ENCODE measurements at regions not wholly inside any gene's neighbourhood (a gene's known extent, or its start where the extent isn't known, plus 50 kb on each side); places are given as distances from the start of the nearest gene placed in this dataset.

- no peaks in the 10 kb centered on the region for H3K27me3 ChIP-seq
- WGBS, 2 donors, result 77 to 79% methylated on average over 2 of the region's 2 CpGs
- no peaks in the 10 kb centered on the region for H3K4me1 ChIP-seq
- H3K36me3 ChIP-seq, result no peaks in the 10 kb centered on the region
- no peaks in the 10 kb centered on the region for H3K9me3 ChIP-seq
- H3K27ac ChIP-seq, result no peak overlapping the region
- DNase-seq, result no peak
- H3K4me3 ChIP-seq (replicated peaks in 1 of 3), result no peak overlapping the region
- no peak for TF ChIP-seq POLR2A (IDR thresholded peaks at IDR 0.05)
- intact Hi-C loops (cut with DNase I), result no loop called here
Measured at GRCh38 chr15:61467823-61468222, 238.7 kb upstream of the RORA start.

DNA sequence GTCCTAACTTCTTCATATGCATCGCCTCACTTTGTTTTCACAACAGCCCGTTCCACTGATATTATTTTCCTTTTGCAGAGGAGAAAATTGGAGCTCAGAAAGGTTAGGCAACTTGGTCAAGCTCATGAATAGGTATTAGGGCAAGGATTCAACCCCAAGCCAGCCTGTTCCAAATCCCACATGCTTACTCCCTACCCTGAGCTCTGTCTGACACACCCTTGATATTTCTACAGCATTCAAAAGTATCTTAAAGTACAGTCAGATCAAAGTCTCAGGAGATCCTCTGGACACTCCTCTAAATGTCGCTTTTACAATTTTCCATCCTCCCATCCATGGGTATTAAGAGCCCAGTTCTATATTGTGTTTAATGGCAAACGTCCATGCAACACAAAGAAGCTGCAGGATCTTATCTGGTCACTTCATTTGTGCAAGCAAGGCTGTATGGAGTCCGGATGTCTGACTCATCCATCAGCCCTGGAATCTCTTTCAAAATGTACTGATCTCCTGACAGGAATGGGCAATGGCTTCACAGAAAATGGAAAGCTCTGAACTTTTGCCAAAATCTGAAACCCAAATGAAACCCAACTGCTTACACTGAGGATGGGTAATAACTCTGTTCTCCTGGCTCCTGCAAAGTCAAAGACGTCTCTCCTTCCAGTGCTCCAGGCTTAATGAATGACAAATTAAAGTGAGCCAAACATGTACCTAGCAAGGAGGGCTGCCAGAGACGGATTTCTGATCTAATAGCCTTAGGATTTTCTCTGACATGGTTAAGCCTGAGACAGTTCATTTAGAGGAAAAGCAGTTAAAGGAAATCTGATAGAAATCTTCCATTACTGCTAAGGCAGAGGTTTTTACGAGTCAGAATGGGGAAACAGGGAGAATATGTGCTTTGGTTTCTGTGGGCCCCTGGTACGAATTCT is 230.9 kb upstream of the RORA start:
- no peaks in the 10 kb centered on the region for H3K36me3 ChIP-seq
- no peak overlapping the region for H3K4me3 ChIP-seq (replicated peaks in 1 of 3)
- no peaks in the 10 kb centered on the region for H3K9me3 ChIP-seq
- WGBS, 2 donors, result 59 to 73% methylated on average over 8 to 9 of the region's 9 CpGs
- intact Hi-C loops (cut with DNase I), result no loop called here
- no peak for DNase-seq
- no peak overlapping the region for H3K27ac ChIP-seq
- H3K4me1 ChIP-seq, result no peaks in the 10 kb centered on the region
- TF ChIP-seq POLR2A (IDR thresholded peaks at IDR 0.05), result no peak
- TF ChIP-seq, protein P1, sequence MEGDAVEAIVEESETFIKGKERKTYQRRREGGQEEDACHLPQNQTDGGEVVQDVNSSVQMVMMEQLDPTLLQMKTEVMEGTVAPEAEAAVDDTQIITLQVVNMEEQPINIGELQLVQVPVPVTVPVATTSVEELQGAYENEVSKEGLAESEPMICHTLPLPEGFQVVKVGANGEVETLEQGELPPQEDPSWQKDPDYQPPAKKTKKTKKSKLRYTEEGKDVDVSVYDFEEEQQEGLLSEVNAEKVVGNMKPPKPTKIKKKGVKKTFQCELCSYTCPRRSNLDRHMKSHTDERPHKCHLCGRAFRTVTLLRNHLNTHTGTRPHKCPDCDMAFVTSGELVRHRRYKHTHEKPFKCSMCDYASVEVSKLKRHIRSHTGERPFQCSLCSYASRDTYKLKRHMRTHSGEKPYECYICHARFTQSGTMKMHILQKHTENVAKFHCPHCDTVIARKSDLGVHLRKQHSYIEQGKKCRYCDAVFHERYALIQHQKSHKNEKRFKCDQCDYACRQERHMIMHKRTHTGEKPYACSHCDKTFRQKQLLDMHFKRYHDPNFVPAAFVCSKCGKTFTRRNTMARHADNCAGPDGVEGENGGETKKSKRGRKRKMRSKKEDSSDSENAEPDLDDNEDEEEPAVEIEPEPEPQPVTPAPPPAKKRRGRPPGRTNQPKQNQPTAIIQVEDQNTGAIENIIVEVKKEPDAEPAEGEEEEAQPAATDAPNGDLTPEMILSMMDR (IDR thresholded peaks at IDR 0.05), result no peak
- H3K27me3 ChIP-seq, result no peaks in the 10 kb centered on the region

- TF ChIP-seq, protein P1 (IDR thresholded peaks at IDR 0.05), result no peak
- no peak for TF ChIP-seq POLR2A (IDR thresholded peaks at IDR 0.05)
- intact Hi-C loops (cut with DNase I), result no loop called here
- H3K4me1 ChIP-seq, result no peaks in the 10 kb centered on the region
- H3K36me3 ChIP-seq, result no peaks in the 10 kb centered on the region
- no peak for DNase-seq
- no peak overlapping the region for H3K27ac ChIP-seq
- H3K9me3 ChIP-seq, result no peaks in the 10 kb centered on the region
- H3K27me3 ChIP-seq, result no peaks in the 10 kb centered on the region
- WGBS, 2 donors, result 94 to 99% methylated on average over 4 of the region's 4 CpGs
- H3K4me3 ChIP-seq (replicated peaks in 1 of 3), result no peak overlapping the region
Measured at GRCh38 chr15:61457050-61457733, 228.1 kb upstream of the RORA start.

- intact Hi-C loops (cut with DNase I), result no loop called here
- DNase-seq, result no peak
- no peak overlapping the region for H3K27ac ChIP-seq
- no peak for TF ChIP-seq POLR2A (IDR thresholded peaks at IDR 0.05)
- TF ChIP-seq, protein P1 (IDR thresholded peaks at IDR 0.05), result no peak
- H3K36me3 ChIP-seq, result no peaks in the 10 kb centered on the region
- H3K4me1 ChIP-seq, result no peaks in the 10 kb centered on the region
- H3K27me3 ChIP-seq, result no peaks in the 10 kb centered on the region
- H3K4me3 ChIP-seq (replicated peaks in 1 of 3), result no peak overlapping the region
- no peaks in the 10 kb centered on the region for H3K9me3 ChIP-seq
Measured at GRCh38 chr15:61449186-61449702, 220.1 kb upstream of the RORA start.

DNA sequence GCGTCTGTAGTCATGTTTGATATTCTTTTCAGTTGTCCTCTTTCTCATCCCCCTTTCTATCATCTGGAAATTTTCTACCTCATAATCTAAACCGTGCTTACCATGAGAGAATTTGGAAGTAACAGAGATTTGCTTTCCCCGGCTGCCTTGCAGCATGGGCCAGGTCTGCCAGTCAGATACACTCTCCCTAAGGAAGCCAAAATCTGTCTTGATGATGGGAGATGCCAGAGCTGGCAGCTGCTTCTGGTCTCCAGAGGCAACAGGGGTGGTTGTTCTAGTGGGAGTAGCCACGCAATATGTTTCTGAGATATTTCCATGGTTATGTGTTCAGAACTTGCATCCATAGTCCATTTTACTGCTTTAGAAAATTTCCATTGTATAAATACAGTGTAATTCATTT is 218.9 kb upstream of the RORA start:
- Histone ChIP-seq H3K4me1 (no peaks in the 10 kb centered on the region), H3K4me3 (replicated peaks in 1 of 3) (no peak overlapping the region), H3K36me3 (no peaks in the 10 kb centered on the region), H3K9me3 (no peaks in the 10 kb centered on the region), H3K27ac (no peak overlapping the region), H3K27me3 (no peaks in the 10 kb centered on the region)
- WGBS, 2 donors, result 86 to 89% methylated on average over 4 of the region's 4 CpGs
- no peak for DNase-seq
- intact Hi-C loops (cut with DNase I), result no loop called here
- TF ChIP-seq POLR2A (IDR thresholded peaks at IDR 0.05), result no peak
- TF ChIP-seq, protein P1 (IDR thresholded peaks at IDR 0.05), result no peak
